NCI-H1092 treated with DMSO at 0.1 percent for 48 hours (cell line): ENCODE measurements at regions not wholly inside any gene's neighbourhood (a gene's known extent, or its start where the extent isn't known, plus 50 kb on each side); places are given as distances from the start of the nearest gene placed in this dataset.

Source experiments
- DNase-seq: peaks from one replicate; lab custom pipeline; 2025; lab: John Stamatoyannopoulos, UW

GRCh38 chr11:127074151-127074761 lies 73.7 kb upstream of the KIRREL3 start:
- peak; percentile 83 for DNase-seq

GRCh38 chr11:127073621-127074020 lies 73.1 kb upstream of the KIRREL3 start:
- no peak for DNase-seq

- peak; percentile 84 for DNase-seq
Measured at GRCh38 chr11:127071606-127072005, 71.0 kb upstream of the KIRREL3 start.

GRCh38 chr11:127070808-127071207 lies 70.2 kb upstream of the KIRREL3 start:
- no peak for DNase-seq

GRCh38 chr11:127066401-127067090 lies 66.0 kb upstream of the KIRREL3 start:
- DNase-seq, result peak; percentile 69

GRCh38 chr11:127063241-127063640 lies 62.7 kb upstream of the KIRREL3 start:
- DNase-seq, result no peak

- peak; percentile 18 for DNase-seq
Measured at GRCh38 chr11:127061947-127062346, 61.4 kb upstream of the KIRREL3 start.

GRCh38 chr11:127059750-127060149 lies 59.2 kb upstream of the KIRREL3 start:
- DNase-seq, result no peak

- DNase-seq, result no peak
Measured at GRCh38 chr11:127059286-127059685, 58.7 kb upstream of the KIRREL3 start.

- peak; percentile 37 for DNase-seq
Measured at GRCh38 chr11:127058524-127058923, 58.0 kb upstream of the KIRREL3 start.

- DNase-seq, result no peak
Measured at GRCh38 chr11:127057126-127057525, 56.6 kb upstream of the KIRREL3 start.

GRCh38 chr11:127056338-127056971 lies 55.9 kb upstream of the KIRREL3 start:
- no peak for DNase-seq

- DNase-seq, result no peak
Measured at GRCh38 chr11:127055236-127055635, 54.7 kb upstream of the KIRREL3 start.

GRCh38 chr11:127054153-127054552 lies 53.6 kb upstream of the KIRREL3 start:
- DNase-seq, result no peak

- DNase-seq, result no peak
Measured at GRCh38 chr11:127052404-127052803, 51.8 kb upstream of the KIRREL3 start.
